Neuronal stem cell (in vitro differentiated cells): ENCODE measurements at regions not wholly inside any gene's neighbourhood (a gene's known extent, or its start where the extent isn't known, plus 50 kb on each side); places are given as distances from the start of the nearest gene placed in this dataset.

ENCODE experiments used
- DNase-seq: peaks from one replicate; pipeline ENCODE4 v3.0.0-alpha.2; 2013; ENCODE audit warnings: low spot score
- H2AFZ ChIP-seq: one replicate; pipeline ENCODE4 v1.6.1; 2013; ENCODE audit warnings: mild to moderate bottlenecking, low read length, inconsistent platforms
- H2AK5ac ChIP-seq: 2 replicates; pipeline ENCODE4 v1.6.1; 2013; ENCODE audit warnings: low read depth, mild to moderate bottlenecking, inconsistent platforms, low read length, moderate library complexity, mixed read lengths
- H2BK120ac ChIP-seq: 2 replicates; pipeline ENCODE4 v1.6.1; 2013; ENCODE audit warnings: low read depth, mild to moderate bottlenecking, inconsistent platforms, low read length, moderate library complexity, mixed read lengths
- H2BK12ac ChIP-seq: one replicate; pipeline ENCODE4 v1.6.1; 2013; ENCODE audit warnings: low read length, inconsistent platforms
- H2BK15ac ChIP-seq: 2 replicates; pipeline ENCODE4 v1.6.1; 2013; ENCODE audit warnings: mild to moderate bottlenecking, low read length, inconsistent platforms, mixed read lengths
- H2BK5ac ChIP-seq: one replicate; pipeline ENCODE4 v1.6.1; 2013; ENCODE audit warnings: inconsistent platforms, mild to moderate bottlenecking, low read length, moderate library complexity
- H3K14ac ChIP-seq: one replicate; pipeline ENCODE4 v1.6.1; 2013; ENCODE audit warnings: low read length, inconsistent platforms
- H3K18ac ChIP-seq: 2 replicates; pipeline ENCODE4 v1.6.1; 2013; ENCODE audit warnings: low read length, inconsistent platforms
- H3K23ac ChIP-seq: 2 replicates; pipeline ENCODE4 v1.6.1; 2013; ENCODE audit warnings: low read depth, mild to moderate bottlenecking, mixed read lengths, low read length, inconsistent platforms; ENCODE audit not compliant: poor library complexity
- H3K27ac ChIP-seq: replicated peaks from 3 replicates; pipeline ENCODE4 v1.5.1; 2013; ENCODE audit warnings: low read length, inconsistent platforms
- H3K27me3 ChIP-seq, 3 experiments: 2 replicates each; pipeline ENCODE4 v1.6.1; 2013; ENCODE audit warnings: low read length in 3 of 3, mild to moderate bottlenecking in 2 of 3, inconsistent platforms in 1 of 3, low read depth in 1 of 3, mixed read lengths in 1 of 3, moderate library complexity in 1 of 3; ENCODE audit not compliant: control insufficient read depth in 3 of 3, insufficient read depth in 3 of 3
- H3K36me3 ChIP-seq, 2 donors: replicated peaks in 1 of 2; 2 replicates each; pipeline ENCODE4 v1.6.1; 2013; ENCODE audit warnings: low read length in 2 of 2; ENCODE audit not compliant: control insufficient read depth in 2 of 2, insufficient read depth in 2 of 2
- H3K4ac ChIP-seq: 2 replicates; pipeline ENCODE4 v1.6.1; 2013; ENCODE audit warnings: inconsistent platforms, mild to moderate bottlenecking, low read length, moderate library complexity
- H3K4me1 ChIP-seq, 2 donors: 1 replicate in 1 of 2; 2 replicates in 1 of 2; pipeline ENCODE4 v1.6.1; 2013; ENCODE audit warnings: low read length in 2 of 2, low read depth in 1 of 2; ENCODE audit not compliant: control insufficient read depth in 2 of 2, insufficient read depth in 1 of 2
- H3K4me2 ChIP-seq: one replicate; pipeline ENCODE4 v1.6.1; 2013; ENCODE audit warnings: mild to moderate bottlenecking, low read length, inconsistent platforms; ENCODE audit not compliant: insufficient read depth, poor library complexity, severe bottlenecking
- H3K4me3 ChIP-seq, 2 donors: 2 replicates each; pipeline ENCODE4 v1.5.1; 2013; ENCODE audit warnings: low read length in 2 of 2, mild to moderate bottlenecking in 2 of 2, inconsistent platforms in 1 of 2, moderate library complexity in 1 of 2
- H3K79me1 ChIP-seq: one replicate; pipeline ENCODE4 v1.6.1; 2013; ENCODE audit warnings: low read depth, mild to moderate bottlenecking, inconsistent platforms, low read length, moderate library complexity
- H3K9ac ChIP-seq: one replicate; pipeline ENCODE4 v1.6.1; 2013; ENCODE audit warnings: mild to moderate bottlenecking, low read depth, low read length, inconsistent platforms; ENCODE audit not compliant: poor library complexity
- H3K9me3 ChIP-seq, 2 donors: replicated peaks in 1 of 2; 2 replicates each; pipeline versions ENCODE3 to v1.6.1; 2013; ENCODE audit warnings: low read length in 2 of 2, mild to moderate bottlenecking in 2 of 2, inconsistent platforms in 1 of 2, low read depth in 1 of 2, mixed read lengths in 1 of 2, moderate library complexity in 1 of 2; ENCODE audit not compliant: control insufficient read depth in 2 of 2, insufficient read depth in 1 of 2
- H4K8ac ChIP-seq: one replicate; pipeline ENCODE4 v1.6.1; 2013; ENCODE audit warnings: low read depth, mild to moderate bottlenecking, inconsistent platforms, low read length, moderate library complexity
- H4K91ac ChIP-seq: one replicate; pipeline ENCODE4 v1.6.1; 2013; ENCODE audit warnings: low read length, low read depth, mild to moderate bottlenecking, inconsistent platforms; ENCODE audit not compliant: poor library complexity
- WGBS, 2 donors: extraction: QIAGEN DNeasy Blood & Tissue Kit; methylation state at CpG; one replicate each; pipeline ENCODE4 v1.1.7; 2013; ENCODE audit warnings: missing lambda C conversion rate in 2 of 2, mixed read lengths in 1 of 2; ENCODE audit not compliant: insufficient read length in 2 of 2, insufficient replicate concordance in 1 of 2; ENCODE audit errors: extremely low coverage in 2 of 2; 5-methylcytosine and 5-hydroxymethylcytosine counted together

DNA sequence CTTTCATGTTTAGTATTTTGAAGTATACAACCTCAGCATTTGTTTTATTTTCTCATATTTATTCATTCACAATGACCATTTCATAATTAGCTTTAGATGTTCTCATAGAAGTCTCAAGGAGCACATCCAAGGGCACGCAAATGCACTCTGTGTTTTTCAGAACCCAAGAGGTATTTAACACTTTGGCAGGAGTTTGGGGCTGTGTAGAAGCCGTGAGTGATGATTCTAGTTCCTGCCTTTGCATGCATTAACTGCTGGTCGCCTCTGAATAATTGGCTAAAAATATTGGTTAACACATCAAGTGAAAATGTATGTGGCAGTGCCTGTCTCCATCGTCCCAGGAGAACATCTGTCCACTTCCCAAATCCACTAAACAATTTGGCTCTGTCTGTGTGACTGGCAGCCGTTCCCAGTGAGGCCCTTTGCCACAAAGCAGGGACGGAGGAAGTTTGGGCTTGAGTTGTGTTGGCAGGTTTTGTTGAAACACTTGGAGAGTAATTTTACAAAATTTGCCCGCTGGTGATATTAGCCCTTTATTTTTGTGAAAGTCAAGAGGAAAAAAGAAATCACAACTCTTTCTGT lies 730.7 kb upstream of the SLIT2 start:
- H3K18ac ChIP-seq, result no peak overlapping the region
- H2BK5ac ChIP-seq, result no peak overlapping the region
- H4K8ac ChIP-seq, result no peak overlapping the region
- no peak overlapping the region for H3K14ac ChIP-seq
- DNase-seq, result no peak
- no peak overlapping the region for H3K4me3 ChIP-seq
- no CpG with 5 or more reads among the region's 7 CpGs for WGBS, 2 donors
- H3K27ac ChIP-seq, result no peak overlapping the region
- H4K91ac ChIP-seq, result no peak overlapping the region
- no peak overlapping the region for H2BK120ac ChIP-seq
- no peak overlapping the region for H3K9ac ChIP-seq
- no peaks in the 10 kb centered on the region for H3K27me3 ChIP-seq
- no peaks in the 10 kb centered on the region for H3K36me3 ChIP-seq
- H3K23ac ChIP-seq, result no peak overlapping the region
- no peak overlapping the region for H2AK5ac ChIP-seq
- H3K4me2 ChIP-seq, result no peak overlapping the region
- no peaks in the 10 kb centered on the region for H3K9me3 ChIP-seq
- H2BK12ac ChIP-seq, result no peak overlapping the region
- H3K79me1 ChIP-seq, result no peaks in the 10 kb centered on the region
- no peak overlapping the region for H2BK15ac ChIP-seq
- H2AFZ ChIP-seq, result no peak overlapping the region
- H3K4me1 ChIP-seq, result no peaks in the 10 kb centered on the region
- no peak overlapping the region for H3K4ac ChIP-seq

DNA sequence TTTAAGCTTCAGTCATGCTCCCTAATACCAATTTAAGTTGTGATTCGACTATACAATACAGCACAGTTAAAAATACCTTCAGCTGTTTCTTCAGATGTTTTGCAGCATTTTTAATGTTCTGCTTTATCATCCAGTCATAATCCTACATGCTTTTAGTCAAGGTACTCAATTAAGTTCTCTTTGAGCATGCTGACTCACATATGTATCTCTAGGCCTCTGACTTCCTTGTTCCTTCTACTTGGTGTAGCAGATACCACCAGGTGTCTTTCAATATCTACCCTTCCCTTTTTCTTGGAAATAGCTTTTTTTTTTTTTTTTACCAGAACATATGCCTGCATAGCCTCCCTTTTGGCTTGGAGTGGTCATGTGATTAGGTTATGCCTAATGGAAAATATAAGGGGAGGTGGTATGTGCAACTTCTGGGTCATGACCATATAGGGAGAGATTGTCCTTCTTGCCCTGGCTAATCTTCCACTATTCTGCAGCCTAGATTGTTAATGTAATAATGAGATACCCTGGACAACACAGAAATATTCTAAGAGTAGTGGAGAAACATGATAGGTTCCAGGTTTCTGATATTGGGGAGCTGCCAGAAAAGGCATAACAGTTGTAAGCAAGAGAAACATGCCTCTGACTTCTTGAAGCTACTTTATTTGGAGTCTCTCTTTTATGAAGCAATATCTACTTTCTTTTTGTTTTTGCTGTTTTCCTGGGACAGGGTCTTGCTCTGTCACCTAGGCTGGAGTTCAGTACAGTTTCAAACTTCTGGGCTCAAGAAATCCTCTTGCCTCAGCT lies 737.2 kb upstream of the SLIT2 start:
- no peak overlapping the region for H3K27ac ChIP-seq
- H3K36me3 ChIP-seq, result no peaks in the 10 kb centered on the region
- H3K9me3 ChIP-seq, result no peaks in the 10 kb centered on the region
- no peak overlapping the region for H2BK120ac ChIP-seq
- no peak overlapping the region for H2BK12ac ChIP-seq
- DNase-seq, result no peak
- no peak overlapping the region for H2AFZ ChIP-seq
- no peaks in the 10 kb centered on the region for H3K4me1 ChIP-seq
- H3K79me1 ChIP-seq, result no peaks in the 10 kb centered on the region
- H3K23ac ChIP-seq, result no peak overlapping the region
- no peak overlapping the region for H2BK5ac ChIP-seq
- no peak overlapping the region for H3K4me2 ChIP-seq
- no peak overlapping the region for H3K4me3 ChIP-seq
- H2BK15ac ChIP-seq, result no peak overlapping the region
- no peak overlapping the region for H3K4ac ChIP-seq
- H4K91ac ChIP-seq, result no peak overlapping the region
- H3K9ac ChIP-seq, result no peak overlapping the region
- H4K8ac ChIP-seq, result no peak overlapping the region
- no peaks in the 10 kb centered on the region for H3K27me3 ChIP-seq
- no peak overlapping the region for H3K18ac ChIP-seq
- WGBS, 2 donors, result no CpG with 5 or more reads among the region's 1 CpG
- H2AK5ac ChIP-seq, result no peak overlapping the region
- no peak overlapping the region for H3K14ac ChIP-seq

DNA sequence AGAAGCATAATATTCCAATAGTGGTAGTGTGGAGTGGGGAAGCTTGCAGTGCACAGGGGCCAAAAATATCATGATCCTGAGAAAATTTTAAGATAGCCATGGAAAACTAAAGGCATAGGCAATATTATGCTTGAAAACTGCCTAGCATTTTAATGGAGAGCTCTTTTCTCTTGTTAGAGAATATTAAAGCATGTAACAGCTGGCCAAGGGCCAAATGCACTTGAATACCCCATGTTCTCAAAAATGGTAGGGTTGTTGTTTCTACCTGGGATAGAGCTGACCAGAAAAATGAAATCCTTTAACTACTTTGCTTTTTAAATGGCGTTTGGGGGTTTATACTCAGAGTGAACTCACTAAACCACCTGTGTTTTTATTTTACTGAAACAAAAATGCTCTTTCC lies 739.6 kb upstream of the SLIT2 start:
- Histone ChIP-seq H3K79me1 (no peaks in the 10 kb centered on the region), H4K8ac (no peak overlapping the region), H3K9ac (no peak overlapping the region), H2BK5ac (no peak overlapping the region), H2BK12ac (no peak overlapping the region), H3K9me3 (no peaks in the 10 kb centered on the region), H3K27ac (no peak overlapping the region), H3K4me3 (no peak overlapping the region), H2AFZ (no peak overlapping the region), H3K4me1 (no peaks in the 10 kb centered on the region), H3K36me3 (no peaks in the 10 kb centered on the region), H2BK120ac (no peak overlapping the region), H4K91ac (no peak overlapping the region), H3K18ac (no peak overlapping the region), H3K4me2 (no peak overlapping the region), H3K4ac (no peak overlapping the region), H3K27me3 (no peaks in the 10 kb centered on the region), H2AK5ac (no peak overlapping the region), H2BK15ac (no peak overlapping the region), H3K14ac (no peak overlapping the region), H3K23ac (no peak overlapping the region)
- DNase-seq, result no peak
- no CpG with 5 or more reads among the region's 1 CpG for WGBS, 2 donors

DNA sequence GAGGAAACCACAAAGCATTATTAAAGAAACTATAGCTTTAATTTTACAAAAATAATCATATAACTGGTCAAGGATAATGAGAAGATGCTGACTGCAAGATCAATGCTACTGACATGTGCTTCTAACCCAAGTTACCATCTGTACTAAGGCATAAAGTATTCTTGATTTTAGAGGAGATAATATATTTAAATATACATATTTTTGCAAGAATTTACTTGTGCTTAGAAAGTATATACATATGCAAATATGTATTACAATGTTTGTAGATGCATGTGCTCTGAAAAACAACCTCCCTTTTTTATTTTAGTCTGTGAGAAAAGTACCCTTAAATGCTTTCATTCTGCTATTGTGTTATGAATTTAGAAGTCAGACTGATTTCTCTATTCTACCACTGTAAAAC lies 740.7 kb upstream of the SLIT2 start:
- Histone ChIP-seq H3K27me3 (no peaks in the 10 kb centered on the region), H2AFZ (no peak overlapping the region), H3K36me3 (no peaks in the 10 kb centered on the region), H3K79me1 (no peaks in the 10 kb centered on the region), H2AK5ac (no peak overlapping the region), H3K9ac (no peak overlapping the region), H2BK12ac (no peak overlapping the region), H2BK15ac (no peak overlapping the region), H3K9me3 (no peaks in the 10 kb centered on the region), H3K14ac (no peak overlapping the region), H3K4ac (no peak overlapping the region), H4K91ac (no peak overlapping the region), H2BK120ac (no peak overlapping the region), H3K4me3 (no peak overlapping the region), H3K27ac (no peak overlapping the region), H3K4me1 (no peaks in the 10 kb centered on the region), H3K23ac (no peak overlapping the region), H2BK5ac (no peak overlapping the region), H4K8ac (no peak overlapping the region), H3K4me2 (no peak overlapping the region), H3K18ac (no peak overlapping the region)
- DNase-seq, result no peak
